ENCODE measurements at regions not wholly inside any gene's neighbourhood (a gene's known extent, or its start where the extent isn't known, plus 50 kb on each side); places are given as distances from the start of the nearest gene placed in this dataset.

DNA sequence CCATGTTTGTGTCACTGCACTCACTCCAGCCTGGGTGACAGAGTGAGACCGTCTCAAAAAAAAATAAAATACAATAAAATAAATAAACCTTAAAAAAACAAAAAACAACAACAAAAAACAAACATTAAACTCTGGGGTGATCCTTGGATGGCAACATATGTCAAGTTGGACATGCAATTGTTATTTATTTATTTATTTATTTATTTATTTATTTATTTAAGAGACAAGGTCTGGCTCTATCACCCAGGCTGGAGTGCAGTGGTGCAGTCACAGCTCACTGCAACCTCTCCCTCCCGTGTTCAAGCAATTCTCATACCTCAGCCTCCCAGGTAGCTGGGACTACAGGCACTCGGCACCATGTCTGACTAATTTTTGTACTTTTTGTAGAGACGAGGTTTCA, 275.5 kb downstream of the VPS13C start:
- no peaks in the 10 kb centered on the region for H4K20me1 ChIP-seq (ENCODE audit: insufficient read depth)
- no peak overlapping the region for H3K4me2 ChIP-seq (ENCODE audit: low read length)
- H3K4me1 ChIP-seq (ENCODE audit: control insufficient read depth in 1 of 2, insufficient read depth in 2 of 2, low read length in 2 of 2): no peaks in the 10 kb centered on the region
- no peak overlapping the region for H2AFZ ChIP-seq (ENCODE audit: low read depth, low read length, poor library complexity, severe bottlenecking)
- no peak for DNase-seq (ENCODE audit: low read depth, low spot score)
- H3K4me3 ChIP-seq (replicated peaks in 1 of 2; ENCODE audit: low read depth in 1 of 2, low read length in 2 of 2): no peak overlapping the region
- no peaks in the 10 kb centered on the region for H3K9me2 ChIP-seq (ENCODE audit: insufficient read depth)
- intact Hi-C loops (cut with micrococcal nuclease): no loop called here
- no TSS peak for BruUV-seq (replicated peaks)
- CTCF ChIA-PET: no interaction called here
- RAD21 ChIA-PET (ENCODE audit: low non-redundant PET in 1 of 2, low total read pairs in 2 of 2, uncharacterized antibody in 2 of 2, unreplicated experiment in 2 of 2): no interaction called here
- peaks cover 7% of the 10 kb centered on the region; the same call in 1 of the 2 replicates for H3K27me3 ChIP-seq (ENCODE audit: insufficient read depth, low read length)
- no peaks in the 10 kb centered on the region for H3K9me3 ChIP-seq (ENCODE audit: control insufficient read depth in 1 of 2, insufficient read depth in 1 of 2, low read depth in 1 of 2, low read length in 2 of 2)
- TF ChIP-seq SIN3A (IDR thresholded peaks at IDR 0.05; ENCODE audit: low read depth) (no peak), JUND (IDR thresholded peaks at IDR 0.05) (no peak), EZH2phosphoT487 (IDR thresholded peaks at IDR 0.05; ENCODE audit: borderline replicate concordance) (no peak), SP1 (IDR thresholded peaks at IDR 0.05; ENCODE audit: low read depth) (no peak), EZH2 (IDR thresholded peaks at IDR 0.05) (no peak)
- no peak overlapping the region for H3K27ac ChIP-seq (ENCODE audit: low read depth, low read length)
- no peak for ATAC-seq
- H3K9ac ChIP-seq (ENCODE audit: low read length): no peak overlapping the region
- H3K36me3 ChIP-seq (ENCODE audit: control insufficient read depth in 1 of 2, insufficient read depth in 2 of 2, low read length in 2 of 2): no peaks in the 10 kb centered on the region
- H3K79me2 ChIP-seq (ENCODE audit: insufficient read depth, low read length): no peaks in the 10 kb centered on the region
- POLR2A ChIA-PET: no interaction called here

DNA sequence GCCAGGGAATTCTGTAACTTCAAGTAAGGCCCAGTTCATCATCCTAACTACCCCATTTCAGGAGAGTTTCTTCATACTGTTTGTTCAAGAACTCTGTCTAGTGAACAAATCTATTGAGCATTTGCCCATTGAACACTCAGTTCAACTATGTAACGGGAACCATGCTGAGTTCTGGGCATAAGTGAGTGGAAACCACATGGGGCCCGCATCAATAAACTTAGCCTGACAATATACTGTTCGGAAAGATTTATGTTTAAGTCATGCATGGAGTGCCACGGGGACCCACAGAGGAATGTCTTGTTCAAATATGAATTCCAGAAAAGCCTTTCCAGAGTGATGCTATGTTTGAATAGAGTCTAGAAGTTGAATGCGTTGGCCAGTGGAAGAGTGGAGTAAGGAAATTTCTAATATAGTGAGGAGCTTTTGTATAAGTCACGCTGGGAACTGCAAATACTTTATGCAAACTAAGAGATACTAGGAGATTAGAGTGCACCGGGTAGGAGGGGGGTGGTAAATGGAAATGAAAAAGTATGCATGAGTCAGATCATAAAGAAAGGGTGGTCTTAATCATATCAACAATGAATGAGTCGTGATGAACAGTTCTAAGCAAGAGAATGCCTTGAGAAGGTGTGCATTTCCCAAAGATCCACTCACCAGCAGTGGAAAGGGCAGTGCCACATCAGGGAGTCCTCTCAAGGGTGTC, 279.8 kb downstream of the VPS13C start:
- no peak overlapping the region for H3K27ac ChIP-seq (ENCODE audit: low read depth, low read length)
- H3K9me3 ChIP-seq (ENCODE audit: control insufficient read depth in 1 of 2, insufficient read depth in 1 of 2, low read depth in 1 of 2, low read length in 2 of 2): no peaks in the 10 kb centered on the region
- ATAC-seq: no peak
- no peak for DNase-seq (ENCODE audit: low read depth, low spot score)
- no peak overlapping the region for H3K4me2 ChIP-seq (ENCODE audit: low read length)
- RAD21 ChIA-PET (ENCODE audit: low non-redundant PET in 1 of 2, low total read pairs in 2 of 2, uncharacterized antibody in 2 of 2, unreplicated experiment in 2 of 2): no interaction called here
- no peaks in the 10 kb centered on the region for H3K36me3 ChIP-seq (ENCODE audit: control insufficient read depth in 1 of 2, insufficient read depth in 2 of 2, low read length in 2 of 2)
- intact Hi-C loops (cut with micrococcal nuclease): no loop called here
- H3K79me2 ChIP-seq (ENCODE audit: insufficient read depth, low read length): no peaks in the 10 kb centered on the region
- POLR2A ChIA-PET: no interaction called here
- peaks cover 24% of the 10 kb centered on the region for H3K27me3 ChIP-seq (ENCODE audit: insufficient read depth, low read length)
- TF ChIP-seq, protein P1, sequence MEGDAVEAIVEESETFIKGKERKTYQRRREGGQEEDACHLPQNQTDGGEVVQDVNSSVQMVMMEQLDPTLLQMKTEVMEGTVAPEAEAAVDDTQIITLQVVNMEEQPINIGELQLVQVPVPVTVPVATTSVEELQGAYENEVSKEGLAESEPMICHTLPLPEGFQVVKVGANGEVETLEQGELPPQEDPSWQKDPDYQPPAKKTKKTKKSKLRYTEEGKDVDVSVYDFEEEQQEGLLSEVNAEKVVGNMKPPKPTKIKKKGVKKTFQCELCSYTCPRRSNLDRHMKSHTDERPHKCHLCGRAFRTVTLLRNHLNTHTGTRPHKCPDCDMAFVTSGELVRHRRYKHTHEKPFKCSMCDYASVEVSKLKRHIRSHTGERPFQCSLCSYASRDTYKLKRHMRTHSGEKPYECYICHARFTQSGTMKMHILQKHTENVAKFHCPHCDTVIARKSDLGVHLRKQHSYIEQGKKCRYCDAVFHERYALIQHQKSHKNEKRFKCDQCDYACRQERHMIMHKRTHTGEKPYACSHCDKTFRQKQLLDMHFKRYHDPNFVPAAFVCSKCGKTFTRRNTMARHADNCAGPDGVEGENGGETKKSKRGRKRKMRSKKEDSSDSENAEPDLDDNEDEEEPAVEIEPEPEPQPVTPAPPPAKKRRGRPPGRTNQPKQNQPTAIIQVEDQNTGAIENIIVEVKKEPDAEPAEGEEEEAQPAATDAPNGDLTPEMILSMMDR (IDR thresholded peaks at IDR 0.05 in 2 of 3, conservative IDR thresholded peaks at IDR 0.05 in 1 of 3; ENCODE audit: borderline replicate concordance in 1 of 3, insufficient read depth in 1 of 3, low read depth in 2 of 3, low read length in 2 of 3): no peak
- TF ChIP-seq, protein P2, sequence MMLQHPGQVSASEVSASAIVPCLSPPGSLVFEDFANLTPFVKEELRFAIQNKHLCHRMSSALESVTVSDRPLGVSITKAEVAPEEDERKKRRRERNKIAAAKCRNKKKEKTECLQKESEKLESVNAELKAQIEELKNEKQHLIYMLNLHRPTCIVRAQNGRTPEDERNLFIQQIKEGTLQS (IDR thresholded peaks at IDR 0.05): no peak
- TF ChIP-seq CBX3 (IDR thresholded peaks at IDR 0.05; ENCODE audit: low read depth) (no peak), ZNF274 (IDR thresholded peaks at IDR 0.05; ENCODE audit: low read depth, low read length) (no peak), RAD21 (IDR thresholded peaks at IDR 0.05; ENCODE audit: low read depth) (no peak), ZFX (IDR thresholded peaks at IDR 0.05) (no peak)
- TF ChIP-seq, protein P3, sequence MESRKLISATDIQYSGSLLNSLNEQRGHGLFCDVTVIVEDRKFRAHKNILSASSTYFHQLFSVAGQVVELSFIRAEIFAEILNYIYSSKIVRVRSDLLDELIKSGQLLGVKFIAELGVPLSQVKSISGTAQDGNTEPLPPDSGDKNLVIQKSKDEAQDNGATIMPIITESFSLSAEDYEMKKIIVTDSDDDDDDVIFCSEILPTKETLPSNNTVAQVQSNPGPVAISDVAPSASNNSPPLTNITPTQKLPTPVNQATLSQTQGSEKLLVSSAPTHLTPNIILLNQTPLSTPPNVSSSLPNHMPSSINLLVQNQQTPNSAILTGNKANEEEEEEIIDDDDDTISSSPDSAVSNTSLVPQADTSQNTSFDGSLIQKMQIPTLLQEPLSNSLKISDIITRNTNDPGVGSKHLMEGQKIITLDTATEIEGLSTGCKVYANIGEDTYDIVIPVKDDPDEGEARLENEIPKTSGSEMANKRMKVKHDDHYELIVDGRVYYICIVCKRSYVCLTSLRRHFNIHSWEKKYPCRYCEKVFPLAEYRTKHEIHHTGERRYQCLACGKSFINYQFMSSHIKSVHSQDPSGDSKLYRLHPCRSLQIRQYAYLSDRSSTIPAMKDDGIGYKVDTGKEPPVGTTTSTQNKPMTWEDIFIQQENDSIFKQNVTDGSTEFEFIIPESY (IDR thresholded peaks at IDR 0.05; ENCODE audit: extremely low read depth, insufficient replicate concordance, low read length): no peak
- CTCF ChIA-PET: no interaction called here
- H3K9me2 ChIP-seq (ENCODE audit: insufficient read depth): no peaks in the 10 kb centered on the region
- H2AFZ ChIP-seq (ENCODE audit: low read depth, low read length, poor library complexity, severe bottlenecking): no peak overlapping the region
- no peak overlapping the region for H3K9ac ChIP-seq (ENCODE audit: low read length)
- BruUV-seq (replicated peaks): no TSS peak
- H4K20me1 ChIP-seq (ENCODE audit: insufficient read depth): no peaks in the 10 kb centered on the region
- no peaks in the 10 kb centered on the region for H3K4me1 ChIP-seq (ENCODE audit: control insufficient read depth in 1 of 2, insufficient read depth in 2 of 2, low read length in 2 of 2)
- no peak overlapping the region for H3K4me3 ChIP-seq (replicated peaks in 1 of 2; ENCODE audit: low read depth in 1 of 2, low read length in 2 of 2)
